ENCODE measurements at regions not wholly inside any gene's neighbourhood (a gene's known extent, or its start where the extent isn't known, plus 50 kb on each side); places are given as distances from the start of the nearest gene placed in this dataset.

GRCh38 chr15:93307513-93307912 is 218.5 kb upstream of the RGMA start:
- TF ChIP-seq NRF1 (IDR thresholded peaks at IDR 0.05; ENCODE audit: low read depth, low read length) (no peak), MAX (IDR thresholded peaks at IDR 0.05; ENCODE audit: low read depth) (no peak), YY1 (IDR thresholded peaks at IDR 0.05; ENCODE audit: low read depth) (no peak), FOXM1 (IDR thresholded peaks at IDR 0.05; ENCODE audit: low read depth) (no peak), NFIC (IDR thresholded peaks at IDR 0.05; ENCODE audit: borderline replicate concordance) (no peak), MEF2A (IDR thresholded peaks at IDR 0.05; ENCODE audit: borderline replicate concordance, low read depth) (no peak), USF2 (IDR thresholded peaks at IDR 0.05; ENCODE audit: borderline replicate concordance, low read depth, low read length) (no peak), FOSL2 (IDR thresholded peaks at IDR 0.05; ENCODE audit: borderline replicate concordance, low read depth) (no peak), POLR2AphosphoS5 (IDR thresholded peaks at IDR 0.05; ENCODE audit: low read depth, low read length) (no peak), SIN3A (IDR thresholded peaks at IDR 0.05; ENCODE audit: borderline replicate concordance, low read depth, low read length) (no peak), RFX5 (IDR thresholded peaks at IDR 0.05; ENCODE audit: low read length) (no peak), GATA2 (CRISPR knock-in tag; IDR thresholded peaks at IDR 0.05) (no peak), CTCF (IDR thresholded peaks at IDR 0.05) (no peak)
- H3K27ac ChIP-seq (ENCODE audit: low read depth in 2 of 2, low read length in 1 of 2) = no peak overlapping the region
- H3K9ac ChIP-seq = no peak overlapping the region
- peak; percentile 27 for DNase-seq
- H3K4me2 ChIP-seq = no peak overlapping the region
- no peak overlapping the region for H3K4me3 ChIP-seq (ENCODE audit: low read depth in 2 of 2, low read length in 1 of 2)
- no peaks in the 10 kb centered on the region for H3K9me3 ChIP-seq
- peaks cover 0 to 5% of the 10 kb centered on the region in 2 experiments; a peak in 1 of 4 replicates for H3K4me1 ChIP-seq (ENCODE audit: control insufficient read depth in 1 of 2, insufficient read depth in 2 of 2, low read depth in 1 of 2, low read length in 1 of 2)
- no peak overlapping the region for H2AFZ ChIP-seq (ENCODE audit: low read depth)
- H4K20me1 ChIP-seq (ENCODE audit: insufficient read depth) = no peaks in the 10 kb centered on the region
- no peaks in the 10 kb centered on the region for H3K9me2 ChIP-seq
- CTCF ChIA-PET = no interaction called here
- 52% methylated on average over 14 of the region's 14 CpGs for WGBS (ENCODE audit: low lambda C conversion rate)
- no peaks in the 10 kb centered on the region for H3K27me3 ChIP-seq (ENCODE audit: insufficient read depth)
- H3F3A ChIP-seq (replicated peaks; ENCODE audit: insufficient read depth) = no peaks in the 10 kb centered on the region
- no peaks in the 10 kb centered on the region for H3K36me3 ChIP-seq (replicated peaks in 1 of 2; ENCODE audit: control insufficient read depth in 1 of 2, insufficient read depth in 2 of 2, low read length in 1 of 2)
- no peaks in the 10 kb centered on the region for H3K79me2 ChIP-seq (ENCODE audit: insufficient read depth)
- POLR2A ChIA-PET = no interaction called here

- Histone ChIP-seq H3K9me3 (no peaks in the 10 kb centered on the region), H3F3A (replicated peaks; ENCODE audit: insufficient read depth) (no peaks in the 10 kb centered on the region), H3K4me1 (ENCODE audit: control insufficient read depth in 1 of 2, insufficient read depth in 2 of 2, low read depth in 1 of 2, low read length in 1 of 2) (peaks cover 0 to 5% of the 10 kb centered on the region in 2 experiments; a peak in 1 of 4 replicates), H3K79me2 (ENCODE audit: insufficient read depth) (no peaks in the 10 kb centered on the region), H3K4me3 (ENCODE audit: low read depth in 2 of 2, low read length in 1 of 2) (no peak overlapping the region), H3K27ac (ENCODE audit: low read depth in 2 of 2, low read length in 1 of 2) (no peak overlapping the region), H3K36me3 (replicated peaks in 1 of 2; ENCODE audit: control insufficient read depth in 1 of 2, insufficient read depth in 2 of 2, low read length in 1 of 2) (no peaks in the 10 kb centered on the region), H3K4me2 (no peak overlapping the region), H2AFZ (ENCODE audit: low read depth) (no peak overlapping the region), H3K9me2 (no peaks in the 10 kb centered on the region), H3K27me3 (ENCODE audit: insufficient read depth) (no peaks in the 10 kb centered on the region), H4K20me1 (ENCODE audit: insufficient read depth) (no peaks in the 10 kb centered on the region), H3K9ac (no peak overlapping the region)
- 5% methylated on average over 2 of the region's 2 CpGs for WGBS (ENCODE audit: low lambda C conversion rate)
- DNase-seq = no peak
- ChIA-PET POLR2A (no interaction called here), CTCF (no interaction called here)
- TF ChIP-seq IRF3 (IDR thresholded peaks at IDR 0.05; ENCODE audit: low read depth, low read length) (no peak), REST (IDR thresholded peaks at IDR 0.05; ENCODE audit: low read depth, low read length) (no peak), MAX (IDR thresholded peaks at IDR 0.05; ENCODE audit: low read depth) (no peak), GATA2 (CRISPR knock-in tag; IDR thresholded peaks at IDR 0.05) (no peak), NRF1 (IDR thresholded peaks at IDR 0.05; ENCODE audit: low read depth, low read length) (no peak), RCOR1 (IDR thresholded peaks at IDR 0.05; ENCODE audit: low read length) (no peak), TEAD4 (IDR thresholded peaks at IDR 0.05; ENCODE audit: borderline replicate concordance, insufficient read depth) (no peak), SMC3 (IDR thresholded peaks at IDR 0.05; ENCODE audit: low read depth, low read length) (no peak), POLR2AphosphoS5 (IDR thresholded peaks at IDR 0.05; ENCODE audit: low read depth, low read length) (no peak), CHD2 (IDR thresholded peaks at IDR 0.05; ENCODE audit: low read length, partially characterized antibody) (no peak), RXRA (IDR thresholded peaks at IDR 0.05; ENCODE audit: borderline replicate concordance, low read depth) (no peak)
Observed at GRCh38 chr15:93305306-93305705, 216.3 kb upstream of the RGMA start.

Data from SK-N-SH (cell line).